HG03354 (cell line): ENCODE measurements at regions not wholly inside any gene's neighbourhood (a gene's known extent, or its start where the extent isn't known, plus 50 kb on each side); places are given as distances from the start of the nearest gene placed in this dataset.

Experiments
- ATAC-seq: cut with Tn5 transposase; IDR thresholded peaks from one replicate; pipeline ENCODE4 v1.9.1; 2021; ENCODE audit warnings: mild to moderate bottlenecking; ENCODE audit not compliant: unreplicated experiment, poor library complexity, severe bottlenecking

DNA sequence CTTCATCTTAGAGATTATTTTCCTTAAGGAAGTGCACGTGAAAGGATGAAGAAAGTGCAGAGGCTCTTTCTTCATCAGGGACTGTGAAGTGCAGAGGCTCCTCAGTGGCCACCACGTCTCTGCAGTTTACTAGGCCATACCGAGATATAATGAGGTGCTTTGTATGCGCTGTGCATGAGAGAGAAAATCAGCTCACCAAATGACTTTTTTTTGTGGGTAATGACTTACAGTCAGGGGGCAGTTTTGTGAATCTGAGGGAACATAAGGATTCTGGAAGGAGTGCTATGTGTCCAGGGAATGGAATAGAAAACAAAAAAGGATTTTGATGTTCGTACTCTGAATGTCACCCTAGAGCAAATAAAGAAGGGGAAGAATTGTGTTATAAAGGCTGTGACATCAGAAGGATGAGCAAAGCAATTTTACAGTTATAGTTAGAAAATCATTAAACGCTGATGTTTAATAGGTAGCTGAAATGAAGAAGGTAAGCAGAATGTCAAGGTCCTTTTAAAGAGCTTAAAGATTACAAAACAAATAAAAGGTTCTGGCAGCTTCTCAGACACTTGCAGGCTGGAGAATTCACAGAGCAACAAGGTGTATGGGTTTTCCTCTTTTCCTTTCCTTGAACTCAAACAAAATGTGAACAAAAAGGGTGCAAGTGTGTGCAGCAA, 247.5 kb upstream of the NOVA1 start:
- ATAC-seq: no peak

DNA sequence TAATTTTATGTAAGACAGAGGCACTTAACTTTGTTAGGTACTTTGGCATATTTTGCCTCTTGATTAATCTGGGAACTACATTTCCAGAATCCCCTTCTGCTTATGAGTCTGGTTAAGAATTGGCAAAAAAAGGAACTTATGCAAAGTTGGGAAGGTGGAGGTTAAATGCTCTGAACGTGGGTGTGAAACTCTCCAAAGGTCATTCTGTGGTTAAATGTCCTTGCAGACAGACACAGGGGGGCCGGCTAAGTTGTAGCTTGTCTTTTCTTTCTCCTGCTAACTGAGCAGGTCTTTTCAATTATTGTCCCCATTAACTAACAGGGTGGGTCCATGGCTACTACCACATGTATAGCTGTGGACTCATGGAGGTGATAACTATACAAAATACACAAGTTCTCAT, 248.6 kb upstream of the NOVA1 start:
- no peak for ATAC-seq

DNA sequence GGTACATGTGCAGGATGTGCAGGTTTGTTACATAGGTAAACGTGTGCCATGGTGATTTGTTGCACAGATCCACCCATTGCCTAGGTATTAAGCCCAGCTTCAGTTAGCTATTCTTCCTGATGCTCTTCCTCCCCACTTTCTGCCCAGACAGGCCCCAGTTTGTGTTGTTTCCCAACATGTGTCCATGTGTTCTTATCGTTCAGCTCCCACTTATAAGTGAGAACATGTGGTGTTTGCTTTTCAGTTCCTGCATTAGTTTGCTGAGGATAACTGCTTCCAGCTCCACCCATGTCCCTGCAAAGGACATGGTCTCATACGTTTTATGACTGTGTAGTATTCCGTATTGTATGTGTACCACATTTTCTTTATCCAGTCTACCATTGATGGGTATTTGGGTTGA, 251.7 kb upstream of the NOVA1 start:
- ATAC-seq: no peak

DNA sequence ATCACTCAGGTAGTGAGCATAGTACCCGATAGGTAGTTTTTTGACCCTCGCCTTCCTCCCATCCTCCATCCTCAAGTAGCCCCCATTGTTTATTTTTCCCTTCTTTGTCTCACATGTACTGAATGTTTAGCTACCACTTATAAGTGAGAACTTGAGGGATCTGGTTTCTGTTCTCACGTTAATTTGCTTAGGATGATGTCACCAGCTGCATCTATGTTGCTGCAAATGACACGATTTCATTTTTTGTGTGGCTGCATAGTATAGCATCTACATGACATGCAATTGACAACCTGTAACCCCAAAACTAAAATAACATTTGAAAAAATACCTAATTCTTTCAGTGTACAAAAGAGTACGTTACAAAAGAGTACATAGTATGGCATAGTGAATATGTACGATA, 254.0 kb upstream of the NOVA1 start:
- no peak for ATAC-seq

DNA sequence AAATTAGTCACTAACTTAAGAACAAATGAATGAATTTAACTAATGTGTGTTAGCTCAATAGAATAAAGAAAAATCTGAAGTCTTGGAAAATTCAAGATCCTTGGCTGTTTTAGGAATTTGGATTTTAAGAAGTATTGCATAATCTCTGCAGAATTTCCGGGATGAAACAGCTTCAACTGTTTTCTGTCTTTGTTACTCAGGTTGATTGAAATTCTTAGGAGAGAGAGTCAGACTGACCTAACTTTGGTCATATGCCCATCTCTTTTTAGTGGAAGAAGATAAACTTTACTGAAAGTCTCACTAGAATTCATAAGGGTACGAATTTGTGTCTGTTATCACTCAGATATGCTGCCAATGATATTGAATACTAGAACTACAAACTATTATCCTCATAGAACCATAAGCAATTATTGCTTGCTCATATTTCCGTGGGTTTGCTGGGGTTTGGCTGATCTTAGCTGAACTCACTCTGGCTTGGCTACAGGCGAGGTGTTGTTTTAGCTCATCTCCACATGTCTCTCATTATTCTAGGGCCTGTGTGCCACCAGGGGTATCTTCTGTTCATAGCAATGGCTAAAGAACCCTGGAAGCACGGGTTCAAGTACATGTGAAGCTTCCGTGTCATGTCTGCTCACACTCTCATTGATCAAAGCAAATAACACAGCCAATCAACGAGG, 257.4 kb upstream of the NOVA1 start:
- ATAC-seq: no peak

DNA sequence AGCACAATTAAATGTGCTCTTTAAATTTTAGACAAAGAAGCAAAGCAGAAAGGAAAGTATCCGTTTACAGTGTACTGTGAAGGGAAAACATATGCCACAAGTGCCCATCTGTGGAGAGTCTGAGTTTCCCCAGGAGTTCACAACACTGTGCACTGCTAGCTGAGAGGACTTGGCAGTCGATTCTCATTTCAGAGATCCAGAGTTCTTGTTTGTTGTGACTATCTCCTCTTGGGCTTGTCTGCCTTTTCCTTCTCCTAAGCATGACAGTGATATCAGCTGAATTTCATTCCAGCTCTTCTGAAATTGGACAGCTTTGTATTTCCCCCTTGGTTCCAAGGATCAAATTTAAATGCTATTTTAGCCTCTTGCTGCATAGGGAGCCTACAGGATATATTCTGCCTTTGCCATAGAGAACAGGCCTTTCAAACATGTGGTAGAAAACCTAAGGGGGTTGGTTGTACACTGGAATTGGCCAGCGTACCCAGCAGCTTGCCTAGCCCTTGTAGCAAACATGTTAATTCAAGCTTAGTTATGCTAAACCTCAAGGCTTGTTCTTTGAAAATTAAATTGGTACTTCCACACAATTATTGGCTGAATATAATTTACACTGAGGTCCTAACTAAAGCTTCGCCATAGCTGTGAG, 259.2 kb upstream of the NOVA1 start:
- ATAC-seq: no peak

DNA sequence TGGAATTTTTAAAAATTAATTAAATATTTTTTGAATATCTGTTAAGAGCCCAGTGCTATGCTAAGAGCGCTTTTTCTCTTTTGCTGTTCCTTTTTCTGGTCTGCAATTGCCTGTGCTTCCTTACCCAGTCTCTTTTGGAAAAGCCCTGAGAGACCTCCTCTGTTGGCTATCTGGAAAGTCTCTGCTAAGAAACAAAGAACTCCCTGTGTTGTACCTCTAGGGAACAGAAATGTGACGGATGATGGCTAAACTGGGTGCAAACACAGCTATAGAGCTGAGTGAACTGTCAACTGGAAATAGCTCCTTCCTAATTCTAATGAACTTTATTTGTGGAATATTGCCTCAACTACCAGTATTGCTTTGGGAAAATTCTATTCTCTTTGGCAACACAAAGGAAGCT, 261.6 kb upstream of the NOVA1 start:
- no peak for ATAC-seq

DNA sequence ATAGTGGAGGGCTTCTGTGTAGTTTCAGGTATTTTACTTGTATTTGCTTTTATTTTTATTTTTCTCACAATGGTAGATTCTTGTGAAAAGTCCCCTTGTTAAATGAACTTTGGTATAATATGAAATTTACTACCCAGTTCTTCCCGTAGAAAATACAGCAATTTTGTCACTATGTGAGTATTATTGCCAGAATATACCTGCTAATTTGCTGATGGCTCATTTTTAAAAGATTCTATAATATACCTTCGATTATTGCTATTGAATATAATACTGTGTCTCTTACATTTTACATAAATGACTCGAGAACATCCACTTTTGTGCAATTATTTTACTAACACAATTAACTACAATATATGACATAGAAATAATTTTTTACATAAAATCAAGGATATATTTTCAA, 262.3 kb upstream of the NOVA1 start:
- ATAC-seq: no peak

DNA sequence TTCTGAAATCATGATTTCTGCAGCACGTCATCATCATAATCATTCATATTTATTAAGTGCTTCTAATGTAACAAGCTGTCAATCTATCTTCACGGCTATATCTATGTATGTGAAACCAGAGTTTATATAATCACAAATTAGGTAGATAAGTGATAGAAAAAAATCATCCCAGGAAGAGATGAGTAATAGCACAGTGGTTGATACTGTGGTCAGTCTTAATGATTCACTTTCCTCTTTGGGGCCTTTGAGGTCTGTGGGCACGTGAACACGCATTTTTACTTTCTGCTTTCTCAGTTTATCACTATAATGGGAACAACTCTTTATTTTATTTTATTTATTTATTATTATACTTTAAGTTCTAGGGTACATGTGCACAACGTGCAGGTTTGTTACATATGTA, 265.9 kb upstream of the NOVA1 start:
- ATAC-seq: no peak

DNA sequence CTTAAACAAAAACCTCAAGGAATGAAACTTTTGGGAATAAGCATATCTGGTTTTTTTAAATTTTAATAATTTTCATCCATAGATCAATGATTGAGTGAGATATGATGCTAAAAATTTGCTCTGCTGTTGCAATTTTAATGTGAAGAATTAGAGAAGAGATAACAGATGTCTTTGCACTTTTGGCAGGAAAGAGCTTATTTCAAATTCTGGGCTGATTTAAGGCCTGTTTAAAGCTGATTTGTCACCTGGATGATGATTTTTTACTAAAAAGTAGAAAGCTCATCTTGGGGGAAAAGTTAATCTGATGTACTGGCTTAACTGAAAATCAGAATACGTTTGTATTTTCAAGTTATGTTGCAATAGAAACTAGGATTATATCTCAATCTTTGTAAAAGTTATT, 268.9 kb upstream of the NOVA1 start:
- ATAC-seq: no peak

DNA sequence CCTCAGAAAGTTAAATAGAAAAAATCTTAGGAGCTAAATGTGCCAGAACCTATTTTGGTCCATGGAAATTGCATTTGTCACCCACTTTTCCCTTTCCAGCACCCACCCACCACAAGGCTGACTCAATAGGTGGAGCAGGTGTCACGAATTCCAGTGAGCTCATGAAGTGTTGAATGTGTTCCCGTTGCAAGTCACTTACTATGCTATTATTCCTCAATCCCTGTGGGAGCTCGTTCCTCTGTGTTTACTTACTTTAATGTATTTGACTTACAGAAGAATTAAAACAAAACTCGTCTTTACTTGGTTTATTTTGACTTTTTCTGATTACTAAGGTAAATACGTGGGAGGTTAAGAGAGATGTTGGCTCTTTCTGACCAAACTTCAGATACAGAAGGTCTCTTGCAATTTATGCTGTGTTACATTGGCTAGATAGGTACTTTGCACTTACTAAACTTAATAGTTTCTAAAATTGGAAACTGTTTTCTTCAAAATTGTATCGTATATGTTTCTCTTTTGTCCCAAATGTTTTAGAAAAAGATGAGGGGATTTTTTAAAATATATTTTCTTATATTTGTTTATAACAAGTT, 269.4 kb upstream of the NOVA1 start:
- no peak for ATAC-seq

DNA sequence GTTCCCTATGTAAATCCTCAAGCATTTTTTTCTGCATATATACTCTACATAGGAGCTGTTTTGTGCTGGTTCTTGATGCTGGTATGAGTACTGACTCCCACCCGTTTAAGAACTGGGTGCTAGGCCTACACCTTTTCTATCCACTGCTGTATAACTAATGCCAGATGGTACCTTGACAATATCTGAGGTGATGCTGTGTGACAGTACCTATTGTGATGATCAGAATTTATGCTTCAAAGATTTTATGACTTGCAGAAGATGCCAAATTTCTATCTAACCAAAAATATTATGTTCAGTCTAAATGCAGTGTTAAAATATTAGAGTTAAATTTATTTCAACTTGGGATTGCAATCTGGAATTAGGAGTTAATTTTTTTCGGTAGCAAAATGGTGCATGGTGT, 272.3 kb upstream of the NOVA1 start:
- ATAC-seq: no peak

DNA sequence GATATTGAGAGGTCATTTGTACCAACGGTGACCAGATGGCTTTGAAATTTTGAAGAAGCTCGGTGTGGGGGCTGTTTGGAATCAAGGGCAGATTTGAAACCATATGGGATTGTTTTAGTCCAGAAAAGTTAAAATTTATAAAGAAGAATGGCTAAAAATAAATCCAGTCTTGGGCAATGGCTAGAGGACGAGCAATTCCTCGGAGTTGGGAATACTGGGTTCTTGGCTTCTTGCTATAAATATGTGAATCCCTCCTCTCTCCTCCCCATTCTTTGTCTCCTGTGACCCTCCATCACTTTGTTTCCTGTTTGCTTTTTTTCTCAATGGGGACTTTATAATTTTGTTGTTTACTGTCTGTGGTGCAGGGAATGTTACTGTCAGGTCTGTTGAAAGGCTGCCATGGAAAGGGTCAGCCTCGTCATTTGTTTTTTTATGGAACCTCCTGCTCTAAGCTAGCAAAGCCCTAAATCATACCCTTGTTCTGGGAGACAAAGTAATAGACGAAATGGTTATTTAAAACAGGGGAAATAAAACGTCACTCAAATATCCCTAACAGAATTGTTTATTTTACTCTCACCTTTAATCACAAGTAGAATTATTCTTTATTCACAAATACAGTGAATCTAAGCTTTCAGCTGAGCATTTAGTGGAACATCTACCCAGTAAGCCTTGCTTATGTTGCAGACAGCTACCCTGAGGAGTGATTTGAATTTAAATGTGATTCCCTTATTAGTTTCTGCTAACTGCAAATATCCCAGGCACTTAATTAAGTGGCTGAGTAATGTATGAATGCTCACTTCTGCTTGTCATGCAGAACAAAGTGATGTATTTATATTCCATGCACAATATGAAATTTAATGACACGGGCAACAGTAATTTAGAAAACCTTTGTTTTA, 273.1 kb upstream of the NOVA1 start:
- no peak for ATAC-seq

DNA sequence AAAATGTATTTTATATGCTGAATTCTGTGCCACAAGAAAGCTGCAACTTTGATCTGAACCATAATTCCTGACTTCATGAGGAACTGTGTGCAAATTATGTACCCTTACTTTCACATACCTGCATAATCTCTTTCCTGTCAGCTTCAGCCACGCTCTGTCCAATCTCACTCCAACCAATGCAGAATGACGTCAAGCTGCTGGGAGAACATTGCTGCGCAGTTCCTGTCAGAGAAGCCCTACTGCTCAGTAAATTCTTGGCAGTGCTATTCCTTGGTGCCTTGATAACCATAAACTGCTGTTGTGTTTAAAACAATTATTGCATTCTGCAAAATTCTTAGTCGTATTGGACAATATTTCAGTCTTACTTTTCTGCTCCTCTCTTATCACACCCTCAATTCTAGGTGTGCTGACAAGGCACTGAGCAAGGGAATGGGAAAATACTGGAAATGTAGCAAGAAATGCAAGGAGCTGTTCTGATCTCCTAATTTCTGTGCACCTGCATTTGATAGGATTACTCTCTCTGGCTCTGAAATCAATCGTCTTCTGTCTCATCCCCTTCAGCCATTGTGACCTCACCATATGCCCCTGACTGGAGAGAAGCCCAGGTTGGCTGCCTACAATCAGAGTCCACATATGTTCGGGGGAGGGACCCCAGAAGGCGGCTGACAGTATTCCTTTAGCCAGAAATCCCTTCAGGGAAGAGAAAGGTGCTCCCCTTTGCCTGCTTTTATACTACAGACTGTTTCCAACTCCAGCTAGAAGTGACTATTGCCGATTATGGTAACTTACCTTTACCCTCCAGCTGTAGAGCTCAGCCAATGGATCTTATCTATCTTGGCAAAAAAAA, 274.9 kb upstream of the NOVA1 start:
- ATAC-seq: no peak

DNA sequence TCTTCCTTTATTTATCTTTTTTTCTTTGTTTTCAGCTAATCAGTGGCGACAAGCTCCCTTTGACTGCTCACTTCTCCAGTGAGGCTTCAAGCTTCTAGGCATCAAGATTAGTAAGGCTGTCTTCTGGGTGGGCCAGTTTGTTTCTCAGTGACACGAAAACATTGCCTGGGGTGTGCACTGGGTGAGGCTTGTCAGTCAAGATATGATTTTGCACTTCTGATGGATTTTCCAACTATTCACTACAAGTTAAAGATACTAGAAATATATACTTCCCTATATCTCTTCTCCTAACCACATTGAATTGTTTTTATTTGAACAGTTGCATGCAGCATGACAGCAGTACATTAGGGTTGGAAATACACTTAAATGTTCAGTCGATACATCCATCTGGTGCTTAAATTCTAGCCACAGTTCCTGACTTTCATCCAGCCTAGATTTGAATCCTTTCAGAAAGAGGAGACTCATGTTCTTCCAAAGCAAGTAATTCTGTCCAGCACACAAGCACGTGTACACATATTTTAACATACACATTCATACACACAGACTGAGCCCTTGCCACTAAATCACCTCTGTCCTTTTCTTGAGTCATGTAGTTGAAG, 275.6 kb upstream of the NOVA1 start:
- no peak for ATAC-seq

DNA sequence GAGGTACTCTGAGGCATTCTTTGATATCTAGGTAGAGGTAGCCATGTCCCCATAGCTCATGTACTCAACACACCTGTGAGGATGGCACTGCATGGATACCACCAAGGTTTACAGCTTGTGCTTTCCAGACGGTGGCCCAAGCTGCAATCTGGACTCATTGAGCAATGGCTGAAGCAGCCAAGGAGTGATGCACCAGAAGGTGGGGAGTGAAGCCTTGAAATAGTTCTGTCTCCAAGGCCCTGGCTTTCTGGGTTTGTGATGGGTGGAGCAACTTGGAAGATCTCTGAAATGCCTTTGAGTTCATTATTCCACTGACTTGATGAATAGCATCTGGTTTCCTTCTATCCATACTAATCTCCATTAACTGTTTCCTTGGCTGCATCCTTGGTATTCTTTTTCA, 290.0 kb upstream of the NOVA1 start:
- no peak for ATAC-seq

DNA sequence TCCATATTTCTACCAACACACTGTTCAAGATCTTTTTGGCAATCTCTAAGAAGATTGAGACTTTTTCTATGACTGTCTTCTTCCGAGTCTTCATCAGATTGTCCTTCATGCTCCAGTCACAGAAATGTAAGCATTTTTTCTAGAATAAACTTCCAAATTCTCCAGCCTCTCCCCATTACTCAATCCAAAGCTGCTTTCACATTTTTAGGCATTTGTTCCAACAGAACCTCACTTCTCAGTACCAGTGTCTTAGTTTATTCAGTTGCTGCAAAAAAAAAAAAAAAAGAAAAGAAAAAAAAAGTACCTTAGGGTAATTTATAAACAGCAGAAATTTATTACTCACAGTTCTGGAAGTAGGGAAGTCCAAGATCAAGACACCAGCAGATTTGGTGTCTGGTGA, 290.8 kb upstream of the NOVA1 start:
- ATAC-seq: no peak

DNA sequence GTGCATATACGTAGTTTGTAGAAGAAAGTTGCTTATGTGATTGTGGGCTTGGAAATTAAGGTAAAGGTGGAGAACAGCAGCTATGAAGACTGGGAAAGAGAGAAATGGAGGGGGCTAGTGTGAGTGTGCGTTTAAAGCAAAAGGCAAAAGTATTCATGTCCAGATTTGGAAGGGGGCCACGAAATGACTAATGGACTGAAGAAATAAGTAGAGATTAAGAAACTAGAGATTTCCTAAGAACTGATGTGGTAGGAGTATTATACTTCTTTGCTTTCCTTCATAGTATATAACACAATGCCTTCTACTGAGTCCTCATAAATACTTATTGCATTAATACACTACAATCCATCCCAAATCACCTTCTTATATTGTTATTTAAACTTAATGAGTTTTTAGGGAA, 298.6 kb upstream of the NOVA1 start:
- ATAC-seq: no peak

DNA sequence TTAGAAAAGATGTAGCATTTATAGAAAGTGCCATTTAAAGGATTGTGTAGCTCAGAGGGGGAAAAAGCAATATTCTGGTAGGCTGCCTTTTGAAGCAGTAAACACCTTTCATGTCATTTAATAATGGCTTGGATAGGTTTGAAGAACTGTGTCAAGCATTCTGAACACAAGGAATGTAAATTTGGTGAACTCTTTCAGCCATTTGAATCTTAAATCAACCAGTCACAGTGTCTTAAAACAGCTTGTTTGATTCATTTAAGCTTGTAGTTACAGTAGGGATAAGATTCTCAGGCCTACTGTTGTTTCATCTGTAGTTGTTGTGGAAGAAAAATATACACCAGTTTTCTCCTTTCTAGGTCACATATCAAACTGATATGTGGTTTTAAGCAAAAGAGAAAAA, 299.4 kb upstream of the NOVA1 start:
- no peak for ATAC-seq
